IMR-90 (cell line): ENCODE measurements at regions not wholly inside any gene's neighbourhood (a gene's known extent, or its start where the extent isn't known, plus 50 kb on each side); places are given as distances from the start of the nearest gene placed in this dataset.

Experiments used
- ATAC-seq: fragments of 200-7000 bp; cut with Tn5 transposase; 2 replicates; pipeline ENCODE4 v1.9.1; 2020; ENCODE audit warnings: low read depth, mild to moderate bottlenecking, moderate library complexity
- BruUV-seq: library from RNA; stranded (reverse); fragments of 400-500 nt; replicated peaks from 2 replicates; lab custom pipeline; 2021; lab: Mats Ljungman, UMichigan
- CTCF ChIA-PET: fragments of 300-600 bp; formaldehyde crosslinking; extraction: SDS; loops from one replicate; lab custom pipeline; 2021; ENCODE audit warnings: antibody characterized with exemption; lab: Yijun Ruan, JAX
- POLR2A ChIA-PET: fragments of 300-600 bp; sonication (Branson Sonifier 250); formaldehyde crosslinking; loops from one replicate; lab custom pipeline; 2022; ENCODE audit warnings: antibody characterized with exemption; ENCODE audit not compliant: unreplicated experiment; lab: Charles Lee
- DNase-seq: peaks from one replicate; pipeline ENCODE4 v3.0.0; 2013
- H2AFZ ChIP-seq: replicated peaks from 2 replicates; pipeline ENCODE3; 2013; ENCODE audit warnings: low read length, mild to moderate bottlenecking; ENCODE audit not compliant: poor library complexity
- H2AK5ac ChIP-seq: 2 replicates; pipeline ENCODE4 v1.6.1; 2013; ENCODE audit warnings: low read depth, low read length, inconsistent platforms
- H2AK9ac ChIP-seq: replicated peaks from 2 replicates; pipeline ENCODE3; 2013; ENCODE audit warnings: mild to moderate bottlenecking, low read depth, low read length, moderate library complexity; ENCODE audit not compliant: poor library complexity
- H2BK120ac ChIP-seq: 2 replicates; pipeline ENCODE4 v1.6.1; 2013; ENCODE audit warnings: low read depth, low read length, inconsistent platforms
- H2BK15ac ChIP-seq: 3 replicates; pipeline ENCODE4 v1.6.1; 2013; ENCODE audit warnings: low read depth, low read length, inconsistent platforms
- H2BK20ac ChIP-seq: 2 replicates; pipeline ENCODE4 v1.6.1; 2013; ENCODE audit warnings: low read depth, mild to moderate bottlenecking, inconsistent platforms, low read length, moderate library complexity
- H2BK5ac ChIP-seq: 2 replicates; pipeline ENCODE4 v1.6.1; 2013; ENCODE audit warnings: mild to moderate bottlenecking, low read depth, low read length, inconsistent platforms; ENCODE audit not compliant: poor library complexity, severe bottlenecking
- H3K14ac ChIP-seq: replicated peaks from 2 replicates; pipeline ENCODE4 v1.6.1; 2013; ENCODE audit warnings: low read depth, low read length, inconsistent platforms
- H3K18ac ChIP-seq: 2 replicates; pipeline ENCODE4 v1.6.1; 2013; ENCODE audit warnings: low read depth, low read length, control low read depth
- H3K23ac ChIP-seq: 2 replicates; pipeline ENCODE4 v1.6.1; 2013; ENCODE audit warnings: low read depth, low read length, inconsistent platforms
- H3K27ac ChIP-seq: 2 replicates; pipeline ENCODE4 v1.5.1; 2013; ENCODE audit warnings: mild to moderate bottlenecking, control low read depth, low read length; ENCODE audit not compliant: insufficient read depth
- H3K27me3 ChIP-seq: 2 replicates; pipeline ENCODE4 v1.6.1; 2013; ENCODE audit warnings: low read length; ENCODE audit not compliant: control insufficient read depth, insufficient read depth
- H3K36me3 ChIP-seq: 2 replicates; pipeline ENCODE4 v1.6.1; 2013; ENCODE audit warnings: low read length, mixed read lengths; ENCODE audit not compliant: control insufficient read depth, insufficient read depth
- H3K4ac ChIP-seq: 2 replicates; pipeline ENCODE4 v1.6.1; 2013; ENCODE audit warnings: low read depth, low read length, inconsistent platforms
- H3K4me1 ChIP-seq: 2 replicates; pipeline ENCODE4 v1.6.1; 2013; ENCODE audit warnings: low read length, mixed read lengths; ENCODE audit not compliant: control insufficient read depth, insufficient read depth
- H3K4me2 ChIP-seq: 2 replicates; pipeline ENCODE4 v1.6.1; 2013; ENCODE audit warnings: low read depth, mild to moderate bottlenecking, control low read depth, low read length, moderate library complexity
- H3K4me3 ChIP-seq: 2 replicates; pipeline ENCODE4 v1.5.1; 2013; ENCODE audit warnings: low read depth, mild to moderate bottlenecking, control low read depth, low read length, moderate library complexity; ENCODE audit not compliant: insufficient read depth
- H3K56ac ChIP-seq: 2 replicates; pipeline ENCODE4 v1.6.1; 2013; ENCODE audit warnings: low read length, inconsistent platforms; ENCODE audit not compliant: insufficient read depth; ENCODE audit errors: extremely low read depth
- H3K79me1 ChIP-seq, 2 experiments: 2 replicates each; pipeline ENCODE4 v1.6.1; 2013; ENCODE audit warnings: low read length in 2 of 2, inconsistent platforms in 1 of 2, low read depth in 1 of 2
- H3K9ac ChIP-seq: 2 replicates; pipeline ENCODE4 v1.6.1; 2013; ENCODE audit warnings: low read depth, low read length, control low read depth
- H3K9me1 ChIP-seq: 2 replicates; pipeline ENCODE4 v1.6.1; 2013; ENCODE audit warnings: low read length, inconsistent platforms; ENCODE audit not compliant: insufficient read depth
- H3K9me3 ChIP-seq: 2 replicates; pipeline ENCODE4 v1.6.1; 2013; ENCODE audit warnings: low read length; ENCODE audit not compliant: control insufficient read depth, insufficient read depth
- H4K20me1 ChIP-seq: 2 replicates; pipeline ENCODE4 v1.6.1; 2013; ENCODE audit warnings: low read length, inconsistent platforms; ENCODE audit not compliant: insufficient read depth
- H4K5ac ChIP-seq: 2 replicates; pipeline ENCODE4 v1.6.1; 2013; ENCODE audit warnings: mild to moderate bottlenecking, low read depth, low read length, control low read depth
- H4K8ac ChIP-seq, 2 experiments: 2 replicates each; pipeline ENCODE4 v1.6.1; 2013; ENCODE audit warnings: low read depth in 2 of 2, low read length in 2 of 2, control low read depth in 1 of 2, inconsistent platforms in 1 of 2
- H4K91ac ChIP-seq: 2 replicates; pipeline ENCODE4 v1.6.1; 2013; ENCODE audit warnings: low read depth, low read length, inconsistent platforms; ENCODE audit not compliant: insufficient read depth
- BHLHE40 ChIP-seq: fragments of 150-350 bp; IDR thresholded peaks from 2 replicates; pipeline ENCODE4 v1.6.1; 2016; ENCODE audit warnings: mild to moderate bottlenecking, low read depth, low read length
- CHD1 ChIP-seq: IDR thresholded peaks from 2 replicates; pipeline ENCODE4 v1.6.1; 2012; ENCODE audit warnings: low read depth, low read length, improper control_type of control experiment
- FOS ChIP-seq: fragments of 150-350 bp; IDR thresholded peaks from 2 replicates; pipeline ENCODE4 v1.6.1; 2016; ENCODE audit warnings: low read depth, low read length
- MAZ ChIP-seq: IDR thresholded peaks from 2 replicates; pipeline ENCODE4 v1.6.1; 2012; ENCODE audit warnings: low read depth, mild to moderate bottlenecking, low read length, improper control_type of control experiment, moderate library complexity, borderline replicate concordance
- MXI1 ChIP-seq: IDR thresholded peaks from 2 replicates; pipeline ENCODE4 v1.6.1; 2012; ENCODE audit warnings: low read depth, mild to moderate bottlenecking, low read length, moderate library complexity, borderline replicate concordance
- NFE2L2 ChIP-seq: fragments of 150-350 bp; IDR thresholded peaks from 2 replicates; pipeline ENCODE4 v1.6.1; 2016; ENCODE audit warnings: low read depth, mild to moderate bottlenecking, low read length
- POLR2A ChIP-seq: IDR thresholded peaks from 2 replicates; pipeline ENCODE4 v1.6.1; 2012; ENCODE audit warnings: mild to moderate bottlenecking, low read depth, low read length
- RAD21 ChIP-seq: IDR thresholded peaks from 2 replicates; pipeline ENCODE4 v1.6.1; 2012; ENCODE audit warnings: low read length, improper control_type of control experiment
- RCOR1 ChIP-seq: IDR thresholded peaks from 2 replicates; pipeline ENCODE4 v1.6.1; 2012; ENCODE audit warnings: mild to moderate bottlenecking, low read length, improper control_type of control experiment; ENCODE audit not compliant: insufficient replicate concordance
- SMC3 ChIP-seq: fragments of 150-350 bp; IDR thresholded peaks from 2 replicates; pipeline ENCODE4 v1.6.1; 2016; ENCODE audit warnings: low read depth, mild to moderate bottlenecking, antibody characterized with exemption, low read length, moderate library complexity
- WGBS, 2 experiments: methylation state at CpG; one replicate each; pipeline versions ENCODE4 v1.1.5 to v1.1.7; 2013; ENCODE audit warnings: missing lambda C conversion rate in 2 of 2; ENCODE audit not compliant: insufficient read length in 1 of 2; ENCODE audit errors: extremely low coverage in 2 of 2; 5-methylcytosine and 5-hydroxymethylcytosine counted together
- dilution Hi-C: fragments of 300-500 bp; cut with HindIII; formaldehyde crosslinking; loops from one replicate; pipeline ENCODE4 v1.14.3; 2018; ENCODE audit warnings: low sequenced_read_pairs; ENCODE audit not compliant: unreplicated experiment
- in situ Hi-C: fragments of 300-500 bp; cut with MboI; formaldehyde crosslinking; loops from 3 replicates; pipeline ENCODE4 v1.14.3; 2019; ENCODE audit warnings: low sequenced_read_pairs, inconsistent platforms, mixed read lengths
- intact Hi-C: fragments of 100-400 bp; cut with micrococcal nuclease; formaldehyde crosslinking; loops from 2 replicates; pipeline ENCODE4 v1.10.0; 2022
- TF ChIP-seq, protein P1 (sequence below): fragments of 150-350 bp; IDR thresholded peaks from 2 replicates; pipeline ENCODE4 v1.6.1; 2017; ENCODE audit warnings: mild to moderate bottlenecking, antibody characterized with exemption, low read length, low read depth

DNA sequence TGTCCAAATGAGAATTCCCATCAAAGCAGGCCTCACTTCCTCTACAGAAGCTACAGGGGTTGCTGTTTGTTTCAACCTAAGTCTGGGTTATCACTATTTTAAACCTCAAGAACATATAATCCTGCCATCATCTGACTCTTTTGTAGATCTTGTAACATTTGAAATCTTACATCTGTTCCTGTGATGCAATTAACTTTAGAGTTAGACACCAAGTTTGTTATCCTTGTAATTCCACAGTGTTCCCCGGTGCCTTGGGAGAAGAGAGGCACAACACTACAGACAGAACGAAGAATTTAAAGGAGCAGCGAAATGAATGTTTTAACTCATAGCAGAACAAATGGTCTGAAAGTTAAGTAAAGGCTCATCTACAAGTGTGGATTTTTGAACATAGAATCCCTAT is 116.1 kb downstream of the UCHL5 start:
- Histone ChIP-seq H2AK9ac (no peak overlapping the region), H3K18ac (no peak overlapping the region), H3K4ac (no peak overlapping the region), H3K56ac (no peak overlapping the region), H2BK120ac (no peak overlapping the region), H4K91ac (no peak overlapping the region), H2BK5ac (no peak overlapping the region), H2BK15ac (no peak overlapping the region), H3K79me1 (no peaks in the 10 kb centered on the region), H3K27ac (no peak overlapping the region), H2AFZ (no peak overlapping the region), H2AK5ac (no peak overlapping the region), H4K8ac (no peak overlapping the region), H3K9me3 (no peaks in the 10 kb centered on the region), H2BK20ac (no peak overlapping the region), H3K9me1 (no peaks in the 10 kb centered on the region), H3K4me2 (no peak overlapping the region), H3K27me3 (no peaks in the 10 kb centered on the region), H3K4me3 (no peak overlapping the region), H3K14ac (no peak overlapping the region), H3K36me3 (no peaks in the 10 kb centered on the region), H3K23ac (no peak overlapping the region), H4K20me1 (no peaks in the 10 kb centered on the region), H3K9ac (no peak overlapping the region), H3K4me1 (no peaks in the 10 kb centered on the region), H4K5ac (no peak overlapping the region)
- ChIA-PET POLR2A (no interaction called here), CTCF (interaction anchor here (0.6 kb wide), 1 partner anchor 15 kb away, joined by 4 read pairs; no protein-coding TSS in a partner anchor)
- peak; percentile 28 for DNase-seq
- intact Hi-C loops (no loop called here), dilution Hi-C loops (no loop called here), in situ Hi-C loops (no loop called here)
- no CpG with 5 or more reads among the region's 3 CpGs for WGBS, 2 experiments
- ATAC-seq, result peak; percentile 56
- no TSS peak for BruUV-seq
- no peak for TF ChIP-seq FOS
- no peak for TF ChIP-seq MAZ
- TF ChIP-seq BHLHE40, result no peak
- no peak for TF ChIP-seq POLR2A
- TF ChIP-seq MXI1, result no peak
- no peak for TF ChIP-seq NFE2L2
- TF ChIP-seq RCOR1, result no peak
- TF ChIP-seq, protein P1, sequence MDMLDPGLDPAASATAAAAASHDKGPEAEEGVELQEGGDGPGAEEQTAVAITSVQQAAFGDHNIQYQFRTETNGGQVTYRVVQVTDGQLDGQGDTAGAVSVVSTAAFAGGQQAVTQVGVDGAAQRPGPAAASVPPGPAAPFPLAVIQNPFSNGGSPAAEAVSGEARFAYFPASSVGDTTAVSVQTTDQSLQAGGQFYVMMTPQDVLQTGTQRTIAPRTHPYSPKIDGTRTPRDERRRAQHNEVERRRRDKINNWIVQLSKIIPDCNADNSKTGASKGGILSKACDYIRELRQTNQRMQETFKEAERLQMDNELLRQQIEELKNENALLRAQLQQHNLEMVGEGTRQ, result no peak
- no peak for TF ChIP-seq RAD21
- no peak for TF ChIP-seq SMC3
- TF ChIP-seq CHD1, result no peak
